Endodermal cell (in vitro differentiated cells): ENCODE measurements at regions not wholly inside any gene's neighbourhood (a gene's known extent, or its start where the extent isn't known, plus 50 kb on each side); places are given as distances from the start of the nearest gene placed in this dataset.

Source experiments
- DNase-seq: peaks from one replicate; pipeline ENCODE4 v3.0.0-alpha.2; 2017
- H3K27ac ChIP-seq: 2 replicates; pipeline ENCODE4 v1.5.1; 2013; ENCODE audit warnings: mild to moderate bottlenecking, low read depth, low read length, moderate library complexity
- H3K27me3 ChIP-seq: 2 replicates; pipeline ENCODE4 v1.6.1; 2013; ENCODE audit warnings: mild to moderate bottlenecking, low read length, moderate library complexity; ENCODE audit not compliant: insufficient read depth, control insufficient read depth, poor library complexity, severe bottlenecking
- H3K36me3 ChIP-seq: 2 replicates; pipeline ENCODE4 v1.7.0; 2013; ENCODE audit warnings: mild to moderate bottlenecking, low read length, moderate library complexity; ENCODE audit not compliant: control insufficient read depth, insufficient read depth
- H3K4me1 ChIP-seq: one replicate; pipeline ENCODE4 v1.7.0; 2013; ENCODE audit warnings: low read length; ENCODE audit not compliant: control insufficient read depth, insufficient read depth
- H3K4me3 ChIP-seq: 2 replicates; pipeline ENCODE4 v1.5.1; 2013; ENCODE audit warnings: mild to moderate bottlenecking, low read length, moderate library complexity
- H3K9ac ChIP-seq: 2 replicates; pipeline ENCODE4 v1.6.1; 2013; ENCODE audit warnings: mild to moderate bottlenecking, low read length, moderate library complexity; ENCODE audit not compliant: poor library complexity, severe bottlenecking; ENCODE audit errors: extremely low read depth
- H3K9me3 ChIP-seq: 2 replicates; pipeline ENCODE4 v1.6.1; 2013; ENCODE audit warnings: mild to moderate bottlenecking, low read length, moderate library complexity; ENCODE audit not compliant: control insufficient read depth
- H3K27ac Mint-ChIP-seq: 2 replicates; pipeline ENCODE4 v1.8.0; 2020; ENCODE audit warnings: mixed read lengths
- H3K27me3 Mint-ChIP-seq: 2 replicates; pipeline ENCODE4 v1.8.0; 2021; ENCODE audit warnings: mild to moderate bottlenecking, mixed read lengths; ENCODE audit not compliant: insufficient read depth
- H3K36me3 Mint-ChIP-seq: 2 replicates; pipeline ENCODE4 v1.8.0; 2020; ENCODE audit warnings: low read depth, mixed read lengths
- H3K4me1 Mint-ChIP-seq: 2 replicates; pipeline ENCODE4 v1.8.0; 2020; ENCODE audit warnings: mixed read lengths
- H3K4me3 Mint-ChIP-seq: 2 replicates; pipeline ENCODE4 v1.8.0; 2020; ENCODE audit warnings: mild to moderate bottlenecking, moderate library complexity, mixed read lengths
- H3K9me3 Mint-ChIP-seq: 2 replicates; pipeline ENCODE4 v1.8.0; 2020; ENCODE audit warnings: mild to moderate bottlenecking, mixed read lengths
- WGBS, 2 experiments: methylation state at CpG; one replicate each; pipeline versions ENCODE4 v1.1.5 to v1.1.7; 2013; ENCODE audit warnings: missing lambda C conversion rate in 2 of 2, mixed read lengths in 1 of 2; ENCODE audit not compliant: insufficient coverage in 1 of 2, insufficient read length in 1 of 2; 5-methylcytosine and 5-hydroxymethylcytosine counted together
- TF ChIP-seq, protein P1 (sequence below): fragments of 200-600 bp; sonication (generic); conservative IDR thresholded peaks from 2 replicates; pipeline ENCODE4 v1.5.0; 2021; ENCODE audit warnings: antibody characterized with exemption, mild to moderate bottlenecking

DNA sequence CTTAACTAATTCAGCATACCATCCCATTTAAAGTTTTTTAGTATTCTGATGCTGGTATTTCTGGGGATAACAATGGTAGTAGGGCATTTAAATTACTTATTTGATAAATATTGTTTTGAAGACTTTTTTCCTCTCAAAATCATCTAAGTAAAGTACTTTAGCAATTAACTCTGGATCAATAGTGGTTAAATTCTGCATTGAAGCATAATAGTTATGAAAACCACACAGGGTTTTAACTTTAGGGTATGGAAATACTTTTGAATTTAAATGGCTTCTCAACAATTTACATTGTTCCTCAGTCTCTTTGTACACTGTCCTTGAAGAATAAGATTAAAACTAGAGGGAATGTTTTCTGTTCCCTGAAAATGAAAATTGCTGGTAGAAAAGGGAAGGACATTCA lies 202.6 kb upstream of the STEAP4 start:
- no peak for DNase-seq
- TF ChIP-seq, protein P1, sequence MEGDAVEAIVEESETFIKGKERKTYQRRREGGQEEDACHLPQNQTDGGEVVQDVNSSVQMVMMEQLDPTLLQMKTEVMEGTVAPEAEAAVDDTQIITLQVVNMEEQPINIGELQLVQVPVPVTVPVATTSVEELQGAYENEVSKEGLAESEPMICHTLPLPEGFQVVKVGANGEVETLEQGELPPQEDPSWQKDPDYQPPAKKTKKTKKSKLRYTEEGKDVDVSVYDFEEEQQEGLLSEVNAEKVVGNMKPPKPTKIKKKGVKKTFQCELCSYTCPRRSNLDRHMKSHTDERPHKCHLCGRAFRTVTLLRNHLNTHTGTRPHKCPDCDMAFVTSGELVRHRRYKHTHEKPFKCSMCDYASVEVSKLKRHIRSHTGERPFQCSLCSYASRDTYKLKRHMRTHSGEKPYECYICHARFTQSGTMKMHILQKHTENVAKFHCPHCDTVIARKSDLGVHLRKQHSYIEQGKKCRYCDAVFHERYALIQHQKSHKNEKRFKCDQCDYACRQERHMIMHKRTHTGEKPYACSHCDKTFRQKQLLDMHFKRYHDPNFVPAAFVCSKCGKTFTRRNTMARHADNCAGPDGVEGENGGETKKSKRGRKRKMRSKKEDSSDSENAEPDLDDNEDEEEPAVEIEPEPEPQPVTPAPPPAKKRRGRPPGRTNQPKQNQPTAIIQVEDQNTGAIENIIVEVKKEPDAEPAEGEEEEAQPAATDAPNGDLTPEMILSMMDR: no peak
- Histone ChIP-seq H3K27ac (no peak overlapping the region), H3K4me1 (no peaks in the 10 kb centered on the region), H3K27me3 (no peaks in the 10 kb centered on the region), H3K9ac (no peak overlapping the region), H3K9me3 (peaks cover 7% of the 10 kb centered on the region), H3K4me3 (no peak overlapping the region), H3K36me3 (no peaks in the 10 kb centered on the region)
- no peak overlapping the region for H3K27ac Mint-ChIP-seq
- no peaks in the 10 kb centered on the region for H3K36me3 Mint-ChIP-seq
- no peaks in the 10 kb centered on the region for H3K4me1 Mint-ChIP-seq
- H3K9me3 Mint-ChIP-seq: no peaks in the 10 kb centered on the region
- H3K27me3 Mint-ChIP-seq: no peaks in the 10 kb centered on the region
- H3K4me3 Mint-ChIP-seq: no peak overlapping the region

DNA sequence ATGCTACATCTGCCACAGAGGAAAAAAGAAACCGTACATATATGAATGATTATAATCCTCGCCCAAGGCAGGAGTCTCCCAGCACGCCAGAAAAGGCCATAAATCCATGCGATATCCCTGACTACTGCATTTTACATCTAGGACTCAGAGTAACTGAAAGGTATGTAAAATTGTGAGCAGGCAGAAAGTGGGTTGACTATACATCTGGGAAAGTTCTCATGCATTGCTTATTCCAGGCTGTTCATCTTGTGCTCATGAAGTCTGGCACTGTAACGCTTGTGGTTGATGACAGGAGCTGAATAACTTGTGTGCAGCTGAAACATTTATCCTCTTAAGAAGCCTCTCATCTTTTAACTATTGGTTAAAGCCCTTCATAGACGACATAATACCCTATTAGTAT lies 193.4 kb upstream of the STEAP4 start:
- Mint-ChIP-seq H3K9me3 (no peaks in the 10 kb centered on the region), H3K27me3 (peaks cover 3% of the 10 kb centered on the region), H3K27ac (no peak overlapping the region), H3K4me1 (peaks cover 22% of the 10 kb centered on the region), H3K4me3 (no peak overlapping the region), H3K36me3 (no peaks in the 10 kb centered on the region)
- Histone ChIP-seq H3K4me3 (no peak overlapping the region), H3K27ac (no peak overlapping the region), H3K4me1 (no peaks in the 10 kb centered on the region), H3K9me3 (no peaks in the 10 kb centered on the region), H3K36me3 (no peaks in the 10 kb centered on the region), H3K27me3 (no peaks in the 10 kb centered on the region), H3K9ac (no peak overlapping the region)
- no peak for DNase-seq
- WGBS, 2 experiments: 93 to 97% methylated on average over 4 to 5 of the region's 6 CpGs
- TF ChIP-seq, protein P1: no peak

DNA sequence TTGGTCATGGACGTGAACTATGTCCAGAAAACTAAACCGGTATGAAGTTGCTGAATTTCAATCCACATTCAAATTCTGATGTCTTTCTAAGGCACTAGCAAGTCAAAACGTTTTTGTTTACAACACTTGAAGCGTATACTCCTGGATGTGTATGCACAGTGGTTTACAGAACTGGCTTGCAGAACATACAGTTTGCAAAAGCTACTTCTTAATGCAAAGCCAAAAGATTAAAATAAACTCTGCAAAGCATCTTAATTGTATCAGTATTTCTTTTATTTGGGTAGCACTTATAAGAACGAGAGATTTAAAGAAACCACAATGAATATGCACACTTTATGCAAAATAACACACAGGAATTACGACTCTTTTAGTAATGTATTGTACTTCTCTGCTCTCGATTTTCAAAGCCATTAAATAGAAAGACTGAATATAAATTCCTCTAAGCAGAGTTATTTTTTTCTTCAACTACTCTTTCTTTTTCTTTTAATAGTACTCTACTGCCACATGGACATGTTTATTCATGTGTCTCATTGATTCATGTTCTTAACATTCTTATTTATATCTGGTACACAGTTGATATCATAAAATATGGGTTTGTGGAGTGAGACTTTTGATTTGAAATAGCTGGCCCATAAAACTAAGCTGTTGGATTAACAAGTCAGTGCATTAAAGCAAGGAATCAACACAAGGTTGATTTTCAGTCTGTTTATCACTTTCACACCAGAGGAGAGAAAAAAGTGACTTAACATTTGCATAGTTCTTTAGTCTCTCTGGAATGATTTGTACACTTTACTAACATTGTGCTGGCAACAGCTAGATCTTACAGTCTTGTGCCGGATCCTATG lies 189.4 kb upstream of the STEAP4 start:
- Mint-ChIP-seq H3K4me1 (peaks cover 34% of the 10 kb centered on the region), H3K36me3 (no peaks in the 10 kb centered on the region), H3K9me3 (no peaks in the 10 kb centered on the region), H3K27ac (no peak overlapping the region), H3K4me3 (no peak overlapping the region), H3K27me3 (peaks cover 3% of the 10 kb centered on the region)
- Histone ChIP-seq H3K9ac (no peak overlapping the region), H3K4me1 (peaks cover 7% of the 10 kb centered on the region), H3K36me3 (no peaks in the 10 kb centered on the region), H3K9me3 (no peaks in the 10 kb centered on the region), H3K27me3 (no peaks in the 10 kb centered on the region), H3K27ac (no peak overlapping the region), H3K4me3 (no peak overlapping the region)
- TF ChIP-seq, protein P1: no peak
- 77 to 84% methylated on average over 4 to 7 of the region's 8 CpGs for WGBS, 2 experiments
- DNase-seq: no peak
